Loucy (cell line): ENCODE measurements at regions not wholly inside any gene's neighbourhood (a gene's known extent, or its start where the extent isn't known, plus 50 kb on each side); places are given as distances from the start of the nearest gene placed in this dataset.

Experiments used
- H2AFZ ChIP-seq: fragments of 200-600 bp; sonication (generic); 2 replicates; pipeline ENCODE4 v1.6.0; 2016; ENCODE audit warnings: antibody characterized with exemption, mild to moderate bottlenecking, low read length, moderate library complexity
- H3F3A ChIP-seq: fragments of 200-600 bp; 2 replicates; pipeline ENCODE4 v1.6.0; 2016; ENCODE audit warnings: antibody characterized with exemption, low read depth, mild to moderate bottlenecking
- H3K27me3 ChIP-seq: fragments of 200-600 bp; sonication (generic); 2 replicates; pipeline ENCODE4 v1.6.1; 2014; ENCODE audit warnings: low read length, mild to moderate bottlenecking; ENCODE audit not compliant: insufficient read depth, poor library complexity, severe bottlenecking
- H3K36me3 ChIP-seq: fragments of 200-600 bp; sonication (generic); 2 replicates; pipeline ENCODE4 v1.6.1; 2016; ENCODE audit warnings: low read length; ENCODE audit not compliant: insufficient read depth
- H3K4me1 ChIP-seq: fragments of 200-600 bp; sonication (generic); 2 replicates; pipeline ENCODE4 v1.5.1; 2014; ENCODE audit warnings: low read length, mild to moderate bottlenecking; ENCODE audit not compliant: insufficient read depth, poor library complexity, severe bottlenecking
- H3K4me2 ChIP-seq: fragments of 200-600 bp; sonication (generic); 2 replicates; pipeline ENCODE4 v1.6.0; 2014; ENCODE audit warnings: antibody characterized with exemption, low read length, low read depth, mild to moderate bottlenecking; ENCODE audit not compliant: poor library complexity, severe bottlenecking
- H3K4me3 ChIP-seq: fragments of 200-600 bp; sonication (generic); 2 replicates; pipeline ENCODE4 v1.5.1; 2014; ENCODE audit warnings: low read length, mild to moderate bottlenecking, mixed read lengths; ENCODE audit not compliant: poor library complexity, severe bottlenecking
- H3K79me2 ChIP-seq: fragments of 200-600 bp; sonication (generic); 2 replicates; pipeline ENCODE4 v1.6.1; 2014; ENCODE audit warnings: low read length; ENCODE audit not compliant: insufficient read depth
- H3K9ac ChIP-seq: fragments of 200-600 bp; sonication (generic); 2 replicates; pipeline ENCODE4 v1.6.0; 2014; ENCODE audit warnings: mild to moderate bottlenecking, low read depth, low read length, moderate library complexity; ENCODE audit not compliant: poor library complexity, severe bottlenecking
- H3K9me2 ChIP-seq: fragments of 200-600 bp; sonication (generic); replicated peaks from 2 replicates; pipeline ENCODE4 v1.6.1; 2016; ENCODE audit warnings: low read depth, low read length, mixed read lengths
- H3K9me3 ChIP-seq: fragments of 200-600 bp; sonication (generic); 2 replicates; pipeline ENCODE4 v1.6.1; 2014; ENCODE audit warnings: mild to moderate bottlenecking, antibody characterized with exemption, low read length, low read depth; ENCODE audit not compliant: insufficient read depth
- H4K20me1 ChIP-seq: fragments of 200-600 bp; sonication (generic); 2 replicates; pipeline ENCODE4 v1.6.0; 2014; ENCODE audit warnings: antibody characterized with exemption, low read length, mild to moderate bottlenecking; ENCODE audit not compliant: insufficient read depth, poor library complexity, severe bottlenecking
- EZH2phosphoT487 ChIP-seq: fragments of 200-600 bp; IDR thresholded peaks from 2 replicates; pipeline ENCODE4 v1.6.1; 2018; ENCODE audit warnings: antibody characterized with exemption, mild to moderate bottlenecking, moderate library complexity, borderline replicate concordance
- TF ChIP-seq, protein P1 (sequence below): fragments of 200-600 bp; sonication (generic); conservative IDR thresholded peaks from 2 replicates; pipeline ENCODE4 v1.5.1; 2014; ENCODE audit warnings: mild to moderate bottlenecking, antibody characterized with exemption, low read length

DNA sequence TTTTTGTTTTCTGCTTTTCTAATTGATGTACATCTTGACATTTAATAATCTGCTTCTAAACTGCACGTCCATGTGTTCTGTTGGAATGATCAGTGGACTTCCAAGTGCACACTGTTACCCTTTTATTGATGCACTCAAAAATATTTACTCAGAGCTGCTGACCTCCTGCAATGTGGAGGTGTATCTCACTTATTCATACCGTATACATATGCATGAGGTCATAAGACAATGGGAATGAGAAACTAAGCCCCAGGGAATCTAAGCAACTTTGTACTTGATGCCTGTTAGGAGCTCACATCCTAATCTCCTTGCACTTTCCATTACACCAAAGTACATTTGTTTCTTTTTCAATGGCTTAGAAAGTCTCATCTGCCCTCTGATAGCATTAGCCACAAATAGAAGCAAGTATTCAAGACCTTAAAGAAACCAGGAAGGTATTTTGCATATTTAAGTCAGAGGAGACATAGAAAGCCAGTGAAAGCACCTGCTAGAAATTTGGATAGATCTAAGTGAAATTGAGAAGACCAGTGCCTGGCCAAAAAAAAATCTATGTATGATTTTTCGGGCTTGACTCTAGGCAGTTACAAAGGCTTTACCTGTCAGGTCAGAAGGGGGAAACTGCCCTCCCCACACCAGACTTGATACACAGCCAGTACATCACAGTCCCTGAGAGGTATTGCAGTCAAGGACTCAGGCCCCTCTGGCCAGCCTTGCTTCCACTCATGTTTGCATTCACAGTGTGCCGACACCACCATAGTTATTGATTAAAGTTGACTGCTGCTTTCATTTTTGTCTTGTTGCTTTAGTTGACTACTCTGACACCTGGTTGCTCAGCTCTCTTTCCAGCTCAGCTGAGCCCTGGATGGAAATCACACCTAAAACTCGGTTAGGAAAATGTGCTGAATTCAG is 391.7 kb upstream of the CYRIA start:
- no peaks in the 10 kb centered on the region for H3K4me1 ChIP-seq
- H3F3A ChIP-seq: no peaks in the 10 kb centered on the region
- H3K9me2 ChIP-seq: no peaks in the 10 kb centered on the region
- no peak overlapping the region for H3K4me2 ChIP-seq
- no peaks in the 10 kb centered on the region for H3K9me3 ChIP-seq
- no peaks in the 10 kb centered on the region for H4K20me1 ChIP-seq
- TF ChIP-seq EZH2phosphoT487: no peak
- TF ChIP-seq, protein P1, sequence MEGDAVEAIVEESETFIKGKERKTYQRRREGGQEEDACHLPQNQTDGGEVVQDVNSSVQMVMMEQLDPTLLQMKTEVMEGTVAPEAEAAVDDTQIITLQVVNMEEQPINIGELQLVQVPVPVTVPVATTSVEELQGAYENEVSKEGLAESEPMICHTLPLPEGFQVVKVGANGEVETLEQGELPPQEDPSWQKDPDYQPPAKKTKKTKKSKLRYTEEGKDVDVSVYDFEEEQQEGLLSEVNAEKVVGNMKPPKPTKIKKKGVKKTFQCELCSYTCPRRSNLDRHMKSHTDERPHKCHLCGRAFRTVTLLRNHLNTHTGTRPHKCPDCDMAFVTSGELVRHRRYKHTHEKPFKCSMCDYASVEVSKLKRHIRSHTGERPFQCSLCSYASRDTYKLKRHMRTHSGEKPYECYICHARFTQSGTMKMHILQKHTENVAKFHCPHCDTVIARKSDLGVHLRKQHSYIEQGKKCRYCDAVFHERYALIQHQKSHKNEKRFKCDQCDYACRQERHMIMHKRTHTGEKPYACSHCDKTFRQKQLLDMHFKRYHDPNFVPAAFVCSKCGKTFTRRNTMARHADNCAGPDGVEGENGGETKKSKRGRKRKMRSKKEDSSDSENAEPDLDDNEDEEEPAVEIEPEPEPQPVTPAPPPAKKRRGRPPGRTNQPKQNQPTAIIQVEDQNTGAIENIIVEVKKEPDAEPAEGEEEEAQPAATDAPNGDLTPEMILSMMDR: no peak
- no peaks in the 10 kb centered on the region for H3K27me3 ChIP-seq
- H3K79me2 ChIP-seq: no peaks in the 10 kb centered on the region
- H3K9ac ChIP-seq: no peak overlapping the region
- H3K4me3 ChIP-seq: no peak overlapping the region
- H2AFZ ChIP-seq: no peak overlapping the region
- no peaks in the 10 kb centered on the region for H3K36me3 ChIP-seq

DNA sequence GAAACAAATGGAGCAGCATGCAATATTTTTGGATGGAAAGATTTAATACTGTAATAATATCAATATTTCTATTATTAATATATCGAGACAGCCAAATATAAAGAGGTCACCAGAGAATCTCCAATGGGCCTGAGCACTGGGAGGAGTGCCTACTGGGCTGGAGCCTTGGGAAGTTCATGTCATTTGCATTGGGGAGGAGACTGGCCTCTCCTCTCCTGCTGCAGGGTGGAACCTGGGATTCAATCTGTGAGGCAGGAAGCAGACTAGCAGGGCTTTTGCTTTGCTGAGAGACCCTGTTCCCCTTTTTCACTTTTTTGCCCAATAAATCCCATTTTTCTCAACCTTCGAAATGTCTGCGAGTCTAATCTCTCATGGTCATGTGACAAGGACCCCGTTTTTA is 390.6 kb upstream of the CYRIA start:
- H3K9ac ChIP-seq: no peak overlapping the region
- H4K20me1 ChIP-seq: no peaks in the 10 kb centered on the region
- H3K4me2 ChIP-seq: no peak overlapping the region
- H3K4me3 ChIP-seq: no peak overlapping the region
- TF ChIP-seq EZH2phosphoT487: no peak
- TF ChIP-seq, protein P1: no peak
- no peaks in the 10 kb centered on the region for H3K79me2 ChIP-seq
- no peaks in the 10 kb centered on the region for H3F3A ChIP-seq
- no peak overlapping the region for H2AFZ ChIP-seq
- H3K27me3 ChIP-seq: no peaks in the 10 kb centered on the region
- no peaks in the 10 kb centered on the region for H3K9me3 ChIP-seq
- H3K9me2 ChIP-seq: no peaks in the 10 kb centered on the region
- no peaks in the 10 kb centered on the region for H3K4me1 ChIP-seq
- H3K36me3 ChIP-seq: no peaks in the 10 kb centered on the region

DNA sequence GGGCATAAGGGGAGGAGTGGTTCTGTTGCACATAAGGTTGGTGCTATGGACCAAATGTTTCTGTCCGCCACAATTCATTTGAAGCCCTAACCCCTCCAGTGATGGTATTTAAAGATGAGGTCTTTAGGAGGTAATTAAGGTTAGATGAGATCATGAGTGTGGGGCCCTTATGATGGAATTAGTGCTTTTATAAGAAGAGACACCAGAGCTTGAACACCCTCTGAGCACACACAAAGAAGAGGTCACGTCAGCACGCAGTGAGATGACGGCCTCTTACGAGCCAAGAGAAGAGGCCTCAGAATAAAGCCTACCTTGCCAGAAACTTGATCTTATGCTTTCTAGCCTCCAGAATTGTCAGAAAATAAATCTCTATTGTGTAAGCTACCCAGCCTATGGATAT is 386.4 kb upstream of the CYRIA start:
- Histone ChIP-seq H3K4me3 (no peak overlapping the region), H3F3A (no peaks in the 10 kb centered on the region), H3K4me1 (no peaks in the 10 kb centered on the region), H3K9ac (no peak overlapping the region), H3K9me3 (no peaks in the 10 kb centered on the region), H3K79me2 (no peaks in the 10 kb centered on the region), H3K27me3 (no peaks in the 10 kb centered on the region), H3K36me3 (no peaks in the 10 kb centered on the region), H3K9me2 (no peaks in the 10 kb centered on the region), H2AFZ (no peak overlapping the region), H3K4me2 (no peak overlapping the region), H4K20me1 (no peaks in the 10 kb centered on the region)
- TF ChIP-seq, protein P1: no peak
- TF ChIP-seq EZH2phosphoT487: no peak
